PC-3 (cell line): ENCODE measurements at regions not wholly inside any gene's neighbourhood (a gene's known extent, or its start where the extent isn't known, plus 50 kb on each side); places are given as distances from the start of the nearest gene placed in this dataset.

Source experiments
- ATAC-seq: fragments of 200-7000 bp; cut with Tn5 transposase; 2 replicates; pipeline ENCODE4 v1.9.1; 2020; ENCODE audit warnings: mild to moderate bottlenecking, moderate library complexity
- BruUV-seq: library from RNA; stranded (reverse); fragments of 400-500 nt; replicated peaks from 2 replicates; lab custom pipeline; 2021; lab: Mats Ljungman, UMichigan
- CTCF ChIA-PET: fragments of 300-600 bp; sonication (Branson Sonifier 250); formaldehyde crosslinking; loops from one replicate; lab custom pipeline; 2022; ENCODE audit warnings: antibody characterized with exemption; lab: Charles Lee
- POLR2A ChIA-PET: fragments of 300-600 bp; sonication (Branson Sonifier 250); formaldehyde crosslinking; loops from one replicate; lab custom pipeline; 2022; ENCODE audit warnings: antibody characterized with exemption; ENCODE audit not compliant: unreplicated experiment; lab: Charles Lee
- DNase-seq: peaks from one replicate; pipeline ENCODE4 v3.0.0-alpha.2; 2015
- H2AFZ ChIP-seq: fragments of 300-600 bp; sonication (generic); 2 replicates; pipeline ENCODE4 v1.6.0; 2016; ENCODE audit warnings: antibody characterized with exemption, low read length
- H3F3A ChIP-seq: fragments of 300-600 bp; sonication (generic); one replicate; pipeline ENCODE4 v1.6.0; 2017; ENCODE audit warnings: antibody characterized with exemption, low read length, control low read depth, mild to moderate bottlenecking; ENCODE audit not compliant: unreplicated experiment
- H3K27ac ChIP-seq: fragments of 300-600 bp; sonication (generic); 2 replicates; pipeline ENCODE4 v1.5.1; 2016; ENCODE audit warnings: mild to moderate bottlenecking, low read length
- H3K27me3 ChIP-seq: fragments of 300-600 bp; sonication (generic); 2 replicates; pipeline ENCODE4 v1.6.1; 2016; ENCODE audit warnings: low read length, mixed read lengths
- H3K36me3 ChIP-seq: fragments of 300-600 bp; sonication (generic); 2 replicates; pipeline ENCODE4 v1.6.1; 2016; ENCODE audit warnings: low read depth, mixed run types, low read length, mixed read lengths
- H3K4me1 ChIP-seq: fragments of 300-600 bp; sonication (generic); 2 replicates; pipeline ENCODE4 v1.5.1; 2016; ENCODE audit warnings: low read length; ENCODE audit not compliant: insufficient read depth
- H3K4me2 ChIP-seq: fragments of 300-600 bp; sonication (generic); 2 replicates; pipeline ENCODE4 v1.6.0; 2016; ENCODE audit warnings: low read length
- H3K4me3 ChIP-seq: fragments of 300-600 bp; sonication (generic); 2 replicates; pipeline ENCODE4 v1.5.1; 2016; ENCODE audit warnings: mild to moderate bottlenecking, low read length, mixed read lengths
- H3K79me2 ChIP-seq: fragments of 300-600 bp; sonication (generic); 2 replicates; pipeline ENCODE4 v1.6.1; 2017; ENCODE audit warnings: low read length, mixed read lengths
- H3K9ac ChIP-seq: fragments of 300-600 bp; sonication (generic); 2 replicates; pipeline ENCODE4 v1.6.0; 2016; ENCODE audit warnings: mild to moderate bottlenecking, low read length
- H3K9me2 ChIP-seq: fragments of 300-600 bp; sonication (generic); replicated peaks from 2 replicates; pipeline ENCODE4 v1.6.1; 2016; ENCODE audit warnings: mixed run types, low read length, mixed read lengths
- H3K9me3 ChIP-seq: fragments of 300-600 bp; sonication (generic); 2 replicates; pipeline ENCODE4 v1.6.1; 2016; ENCODE audit warnings: low read length, mixed read lengths
- H4K20me1 ChIP-seq: fragments of 300-600 bp; sonication (generic); 2 replicates; pipeline ENCODE4 v1.6.1; 2016; ENCODE audit warnings: low read length, mixed read lengths
- EZH2 ChIP-seq: fragments of 300-600 bp; sonication (generic); IDR thresholded peaks from one replicate; pipeline ENCODE4 v1.6.1; 2017; ENCODE audit warnings: antibody characterized with exemption, mild to moderate bottlenecking, low read length; ENCODE audit not compliant: unreplicated experiment
- EZH2phosphoT487 ChIP-seq: fragments of 300-600 bp; sonication (generic); IDR thresholded peaks from 2 replicates; pipeline ENCODE4 v1.6.1; 2018; ENCODE audit warnings: mild to moderate bottlenecking, antibody characterized with exemption, low read length, borderline replicate concordance
- intact Hi-C: fragments of 100-400 bp; cut with micrococcal nuclease; formaldehyde crosslinking; loops from 2 replicates; pipeline ENCODE4 v1.9.0; 2023
- TF ChIP-seq, protein P1 (sequence below): fragments of 300-600 bp; sonication (generic); conservative IDR thresholded peaks from 2 replicates; pipeline ENCODE4 v1.5.1; 2017; ENCODE audit warnings: antibody characterized with exemption, low read depth, mild to moderate bottlenecking, low read length

DNA sequence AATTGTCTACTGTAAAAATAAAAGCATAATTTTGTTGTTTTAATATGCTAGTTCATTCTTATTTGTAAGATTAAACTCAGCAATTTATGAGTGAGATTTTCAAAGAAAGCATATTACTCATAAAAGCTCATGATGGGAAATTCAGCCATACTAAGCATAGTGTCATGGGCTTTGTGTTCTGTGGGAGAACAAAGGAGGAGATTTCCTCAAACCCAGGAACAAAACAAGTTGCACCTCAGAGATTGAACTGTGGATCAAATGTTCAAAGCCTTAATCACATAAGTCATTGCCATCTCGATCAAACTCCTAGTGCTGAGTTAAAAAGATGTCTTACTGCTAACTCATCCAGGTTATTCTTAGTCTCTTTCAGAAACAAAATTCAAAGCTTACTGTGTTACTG lies 85.6 kb upstream of the PDZRN3 start:
- Histone ChIP-seq H3K4me3 (no peak overlapping the region), H3K4me1 (no peaks in the 10 kb centered on the region), H3K9ac (no peak overlapping the region), H3K27me3 (no peaks in the 10 kb centered on the region), H2AFZ (no peak overlapping the region), H3K79me2 (no peaks in the 10 kb centered on the region), H3K27ac (no peak overlapping the region), H3K9me3 (peaks cover 13% of the 10 kb centered on the region; the same call in 1 of the 2 replicates), H3F3A (no peaks in the 10 kb centered on the region), H3K36me3 (no peaks in the 10 kb centered on the region), H3K4me2 (no peak overlapping the region), H3K9me2 (no peaks in the 10 kb centered on the region), H4K20me1 (no peaks in the 10 kb centered on the region)
- BruUV-seq, result no TSS peak
- intact Hi-C loops, result no loop called here
- no peak for DNase-seq
- ChIA-PET POLR2A (no interaction called here), CTCF (no interaction called here)
- TF ChIP-seq EZH2phosphoT487, result no peak
- TF ChIP-seq, protein P1, sequence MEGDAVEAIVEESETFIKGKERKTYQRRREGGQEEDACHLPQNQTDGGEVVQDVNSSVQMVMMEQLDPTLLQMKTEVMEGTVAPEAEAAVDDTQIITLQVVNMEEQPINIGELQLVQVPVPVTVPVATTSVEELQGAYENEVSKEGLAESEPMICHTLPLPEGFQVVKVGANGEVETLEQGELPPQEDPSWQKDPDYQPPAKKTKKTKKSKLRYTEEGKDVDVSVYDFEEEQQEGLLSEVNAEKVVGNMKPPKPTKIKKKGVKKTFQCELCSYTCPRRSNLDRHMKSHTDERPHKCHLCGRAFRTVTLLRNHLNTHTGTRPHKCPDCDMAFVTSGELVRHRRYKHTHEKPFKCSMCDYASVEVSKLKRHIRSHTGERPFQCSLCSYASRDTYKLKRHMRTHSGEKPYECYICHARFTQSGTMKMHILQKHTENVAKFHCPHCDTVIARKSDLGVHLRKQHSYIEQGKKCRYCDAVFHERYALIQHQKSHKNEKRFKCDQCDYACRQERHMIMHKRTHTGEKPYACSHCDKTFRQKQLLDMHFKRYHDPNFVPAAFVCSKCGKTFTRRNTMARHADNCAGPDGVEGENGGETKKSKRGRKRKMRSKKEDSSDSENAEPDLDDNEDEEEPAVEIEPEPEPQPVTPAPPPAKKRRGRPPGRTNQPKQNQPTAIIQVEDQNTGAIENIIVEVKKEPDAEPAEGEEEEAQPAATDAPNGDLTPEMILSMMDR, result no peak
- no peak for TF ChIP-seq EZH2
- ATAC-seq, result no peak

DNA sequence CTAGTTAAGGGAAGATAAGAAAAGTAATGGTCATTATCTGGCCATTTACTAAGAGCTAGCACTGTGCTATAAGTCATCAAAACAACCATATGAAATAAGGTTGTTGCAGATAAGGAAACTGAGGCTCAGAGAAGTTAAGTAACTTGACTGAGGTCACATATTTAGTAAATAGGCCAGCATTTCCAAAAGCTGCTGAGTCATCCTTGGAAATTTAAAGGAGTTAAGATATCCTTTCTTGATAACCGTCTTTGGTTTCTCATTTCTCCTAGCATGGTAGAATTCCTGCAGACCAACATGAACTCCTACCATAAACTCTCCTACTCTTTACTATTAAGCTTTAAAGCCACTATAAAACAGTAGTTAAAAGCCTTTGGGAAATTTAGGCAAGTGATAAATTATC lies 85.0 kb upstream of the PDZRN3 start:
- Histone ChIP-seq H3K4me1 (no peaks in the 10 kb centered on the region), H3K27ac (no peak overlapping the region), H3K9me3 (peaks cover 15% of the 10 kb centered on the region), H3K9me2 (no peaks in the 10 kb centered on the region), H3K4me2 (no peak overlapping the region), H3K27me3 (no peaks in the 10 kb centered on the region), H3K36me3 (no peaks in the 10 kb centered on the region), H4K20me1 (no peaks in the 10 kb centered on the region), H3F3A (no peaks in the 10 kb centered on the region), H3K4me3 (no peak overlapping the region), H3K79me2 (no peaks in the 10 kb centered on the region), H3K9ac (no peak overlapping the region), H2AFZ (no peak overlapping the region)
- ChIA-PET CTCF (no interaction called here), POLR2A (no interaction called here)
- no peak for ATAC-seq
- intact Hi-C loops, result no loop called here
- DNase-seq, result no peak
- TF ChIP-seq EZH2phosphoT487, result no peak
- TF ChIP-seq, protein P1, result no peak
- TF ChIP-seq EZH2, result no peak
- no TSS peak for BruUV-seq

DNA sequence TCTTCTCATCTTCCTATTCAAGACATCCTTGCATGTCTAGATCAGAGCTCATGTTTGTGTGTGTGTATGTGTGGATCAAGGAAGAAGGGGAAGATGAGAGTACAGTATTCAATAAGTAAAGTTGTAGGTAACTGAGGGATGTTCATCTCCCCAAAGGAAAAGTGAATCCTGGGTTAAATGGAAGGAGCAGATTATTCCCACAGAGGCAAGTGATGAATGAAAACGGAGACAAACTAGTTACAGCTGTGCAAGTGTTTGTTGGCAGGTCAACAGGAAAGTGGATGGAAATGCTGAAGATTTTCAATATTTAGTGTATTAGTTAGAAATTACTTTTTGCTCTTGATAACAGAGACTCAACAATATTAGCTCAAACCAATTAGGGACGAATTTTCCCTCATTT lies 84.2 kb upstream of the PDZRN3 start:
- Histone ChIP-seq H3K27me3 (no peaks in the 10 kb centered on the region), H3K4me1 (no peaks in the 10 kb centered on the region), H3K9me3 (peaks cover 22% of the 10 kb centered on the region), H2AFZ (no peak overlapping the region), H4K20me1 (no peaks in the 10 kb centered on the region), H3K36me3 (no peaks in the 10 kb centered on the region), H3K4me2 (no peak overlapping the region), H3K4me3 (no peak overlapping the region), H3K9me2 (no peaks in the 10 kb centered on the region), H3F3A (no peaks in the 10 kb centered on the region), H3K27ac (no peak overlapping the region), H3K9ac (no peak overlapping the region), H3K79me2 (no peaks in the 10 kb centered on the region)
- DNase-seq (no peak), ATAC-seq (no peak)
- CTCF ChIA-PET, result no interaction called here
- intact Hi-C loops, result no loop called here
- BruUV-seq, result no TSS peak
- POLR2A ChIA-PET, result no interaction called here
- no peak for TF ChIP-seq EZH2phosphoT487
- TF ChIP-seq, protein P1, result no peak
- no peak for TF ChIP-seq EZH2
